ENCODE measurements at regions not wholly inside any gene's neighbourhood (a gene's known extent, or its start where the extent isn't known, plus 50 kb on each side); places are given as distances from the start of the nearest gene placed in this dataset.
"Not testable (repeated sequence)": the region's sequence is repeated elsewhere in the genome, so short reads cannot be mapped to it uniquely, and the experiment has no call there.

- DNase-seq, result peak; percentile 91
Measured at GRCh38 chr2:207417301-207417718, 112.5 kb upstream of the CREB1 start.

- no peak for DNase-seq
Measured at GRCh38 chr2:207418419-207418818, 111.3 kb upstream of the CREB1 start.

- DNase-seq, result no peak
Measured at GRCh38 chr2:207419331-207419730, 110.4 kb upstream of the CREB1 start.

- no peak for DNase-seq
Measured at GRCh38 chr2:207421671-207422070, 108.1 kb upstream of the CREB1 start.

GRCh38 chr2:207422380-207422779 is 107.4 kb upstream of the CREB1 start:
- no peak for DNase-seq

GRCh38 chr2:207423886-207424285 is 105.9 kb upstream of the CREB1 start:
- DNase-seq, result peak; percentile 93

- DNase-seq, result no peak
Measured at GRCh38 chr2:207427986-207428385, 101.8 kb upstream of the CREB1 start.

- DNase-seq, result no peak
Measured at GRCh38 chr2:207428573-207428972, 101.2 kb upstream of the CREB1 start.

GRCh38 chr2:207432453-207432852 is 97.3 kb upstream of the CREB1 start:
- no peak for DNase-seq

- DNase-seq, result no peak
Measured at GRCh38 chr2:207434306-207434705, 95.5 kb upstream of the CREB1 start.

GRCh38 chr2:207434899-207435465 is 94.8 kb upstream of the CREB1 start:
- no peak for DNase-seq

- no peak for DNase-seq
Measured at GRCh38 chr2:207437136-207437523, 92.6 kb upstream of the CREB1 start.

- no peak for DNase-seq
Measured at GRCh38 chr2:207437524-207438143, 92.1 kb upstream of the CREB1 start.

GRCh38 chr2:207438414-207439126 is 91.2 kb upstream of the CREB1 start:
- no peak for DNase-seq

GRCh38 chr2:207439881-207440280 is 89.9 kb upstream of the CREB1 start:
- not testable (repeated sequence) for DNase-seq

- DNase-seq, result no peak
Measured at GRCh38 chr2:207444756-207445155, 85.0 kb upstream of the CREB1 start.

- DNase-seq, result no peak
Measured at GRCh38 chr2:207446653-207447052, 83.1 kb upstream of the CREB1 start.

- no peak for DNase-seq
Measured at GRCh38 chr2:207448006-207448405, 81.8 kb upstream of the CREB1 start.

GRCh38 chr2:207449642-207450165 is 80.1 kb upstream of the CREB1 start:
- DNase-seq, result no peak

- no peak for DNase-seq
Measured at GRCh38 chr2:207450186-207450585, 79.6 kb upstream of the CREB1 start.

GRCh38 chr2:207458582-207458981 is 71.2 kb upstream of the CREB1 start:
- DNase-seq, result no peak

- DNase-seq, result no peak
Measured at GRCh38 chr2:207459990-207460757, 69.6 kb upstream of the CREB1 start.

- no peak for DNase-seq
Measured at GRCh38 chr2:207463433-207463832, 66.3 kb upstream of the CREB1 start.

Measured in OCI-M1 (cell line).